ENCODE measurements at regions not wholly inside any gene's neighbourhood (a gene's known extent, or its start where the extent isn't known, plus 50 kb on each side); places are given as distances from the start of the nearest gene placed in this dataset.
"Not testable (repeated sequence)": the region's sequence is repeated elsewhere in the genome, so short reads cannot be mapped to it uniquely, and the experiment has no call there.

GRCh38 chr4:107468156-107468555 lies 251.9 kb downstream of the PAPSS1 start:
- Histone ChIP-seq H3K36me3 (ENCODE audit: insufficient read depth, low read depth, low read length) (no peaks in the 10 kb centered on the region), H3K9me3 (ENCODE audit: insufficient read depth, low read depth, low read length) (no peaks in the 10 kb centered on the region), H3K4me1 (ENCODE audit: insufficient read depth, low read length) (no peaks in the 10 kb centered on the region), H3K27me3 (ENCODE audit: insufficient read depth, low read length) (no peaks in the 10 kb centered on the region), H3K4me3 (ENCODE audit: low read length) (no peak overlapping the region), H3K27ac (ENCODE audit: low read length) (no peak overlapping the region), H3K9ac (ENCODE audit: low read depth, low read length) (no peak overlapping the region)

- H3K27me3 ChIP-seq (ENCODE audit: insufficient read depth, low read length): no peaks in the 10 kb centered on the region
- H3K27ac ChIP-seq (ENCODE audit: low read length): no peak overlapping the region
- no peak overlapping the region for H3K9ac ChIP-seq (ENCODE audit: low read depth, low read length)
- no peaks in the 10 kb centered on the region for H3K9me3 ChIP-seq (ENCODE audit: insufficient read depth, low read depth, low read length)
- H3K36me3 ChIP-seq (ENCODE audit: insufficient read depth, low read depth, low read length): no peaks in the 10 kb centered on the region
- no peak overlapping the region for H3K4me3 ChIP-seq (ENCODE audit: low read length)
- H3K4me1 ChIP-seq (ENCODE audit: insufficient read depth, low read length): no peaks in the 10 kb centered on the region
Observed at GRCh38 chr4:107467461-107467860, 252.6 kb downstream of the PAPSS1 start.

- no peaks in the 10 kb centered on the region for H3K4me1 ChIP-seq (ENCODE audit: insufficient read depth, low read length)
- no peak overlapping the region for H3K4me3 ChIP-seq (ENCODE audit: low read length)
- H3K9me3 ChIP-seq (ENCODE audit: insufficient read depth, low read depth, low read length): peaks cover 5% of the 10 kb centered on the region; the same call in 1 of the 2 replicates
- H3K9ac ChIP-seq (ENCODE audit: low read depth, low read length): no peak overlapping the region
- H3K36me3 ChIP-seq (ENCODE audit: insufficient read depth, low read depth, low read length): no peaks in the 10 kb centered on the region
- H3K27me3 ChIP-seq (ENCODE audit: insufficient read depth, low read length): no peaks in the 10 kb centered on the region
- H3K27ac ChIP-seq (ENCODE audit: low read length): no peak overlapping the region
Observed at GRCh38 chr4:107458194-107458593, 261.8 kb downstream of the PAPSS1 start.

- no peak overlapping the region for H3K27ac ChIP-seq (ENCODE audit: low read length)
- no peaks in the 10 kb centered on the region for H3K4me1 ChIP-seq (ENCODE audit: insufficient read depth, low read length)
- no peak overlapping the region for H3K4me3 ChIP-seq (ENCODE audit: low read length)
- no peaks in the 10 kb centered on the region for H3K36me3 ChIP-seq (ENCODE audit: insufficient read depth, low read depth, low read length)
- no peaks in the 10 kb centered on the region for H3K27me3 ChIP-seq (ENCODE audit: insufficient read depth, low read length)
- H3K9ac ChIP-seq (ENCODE audit: low read depth, low read length): no peak overlapping the region
- no peaks in the 10 kb centered on the region for H3K9me3 ChIP-seq (ENCODE audit: insufficient read depth, low read depth, low read length)
Observed at GRCh38 chr4:107453987-107454386, 266.0 kb downstream of the PAPSS1 start.

- Histone ChIP-seq H3K27ac (ENCODE audit: low read length) (no peak overlapping the region), H3K4me1 (ENCODE audit: insufficient read depth, low read length) (no peaks in the 10 kb centered on the region), H3K9me3 (ENCODE audit: insufficient read depth, low read depth, low read length) (no peaks in the 10 kb centered on the region), H3K4me3 (ENCODE audit: low read length) (no peak overlapping the region), H3K27me3 (ENCODE audit: insufficient read depth, low read length) (no peaks in the 10 kb centered on the region), H3K9ac (ENCODE audit: low read depth, low read length) (no peak overlapping the region), H3K36me3 (ENCODE audit: insufficient read depth, low read depth, low read length) (no peaks in the 10 kb centered on the region)
Observed at GRCh38 chr4:107452717-107453630, 267.1 kb downstream of the PAPSS1 start.

GRCh38 chr4:107449611-107450369 lies 270.2 kb downstream of the PAPSS1 start:
- no peak overlapping the region for H3K9ac ChIP-seq (ENCODE audit: low read depth, low read length)
- no peak overlapping the region for H3K4me3 ChIP-seq (ENCODE audit: low read length)
- no peaks in the 10 kb centered on the region for H3K36me3 ChIP-seq (ENCODE audit: insufficient read depth, low read depth, low read length)
- H3K4me1 ChIP-seq (ENCODE audit: insufficient read depth, low read length): no peaks in the 10 kb centered on the region
- no peaks in the 10 kb centered on the region for H3K9me3 ChIP-seq (ENCODE audit: insufficient read depth, low read depth, low read length)
- H3K27ac ChIP-seq (ENCODE audit: low read length): no peak overlapping the region
- no peaks in the 10 kb centered on the region for H3K27me3 ChIP-seq (ENCODE audit: insufficient read depth, low read length)

GRCh38 chr4:107442538-107443111 lies 277.4 kb downstream of the PAPSS1 start:
- H3K4me1 ChIP-seq (ENCODE audit: insufficient read depth, low read length): no peaks in the 10 kb centered on the region
- no peak overlapping the region for H3K4me3 ChIP-seq (ENCODE audit: low read length)
- H3K9me3 ChIP-seq (ENCODE audit: insufficient read depth, low read depth, low read length): no peaks in the 10 kb centered on the region
- H3K36me3 ChIP-seq (ENCODE audit: insufficient read depth, low read depth, low read length): no peaks in the 10 kb centered on the region
- H3K27ac ChIP-seq (ENCODE audit: low read length): no peak overlapping the region
- no peaks in the 10 kb centered on the region for H3K27me3 ChIP-seq (ENCODE audit: insufficient read depth, low read length)
- H3K9ac ChIP-seq (ENCODE audit: low read depth, low read length): no peak overlapping the region

GRCh38 chr4:107439401-107439800 lies 280.6 kb downstream of the PAPSS1 start:
- Histone ChIP-seq H3K27me3 (ENCODE audit: insufficient read depth, low read length) (no peaks in the 10 kb centered on the region), H3K9ac (ENCODE audit: low read depth, low read length) (no peak overlapping the region), H3K4me3 (ENCODE audit: low read length) (no peak overlapping the region), H3K4me1 (ENCODE audit: insufficient read depth, low read length) (no peaks in the 10 kb centered on the region), H3K36me3 (ENCODE audit: insufficient read depth, low read depth, low read length) (no peaks in the 10 kb centered on the region), H3K9me3 (ENCODE audit: insufficient read depth, low read depth, low read length) (no peaks in the 10 kb centered on the region), H3K27ac (ENCODE audit: low read length) (no peak overlapping the region)

GRCh38 chr4:107436471-107436870 lies 283.6 kb downstream of the PAPSS1 start:
- not testable (repeated sequence) for H3K9ac ChIP-seq (ENCODE audit: low read depth, low read length); H3K27me3 ChIP-seq (ENCODE audit: insufficient read depth, low read length); H3K27ac ChIP-seq (ENCODE audit: low read length); H3K4me3 ChIP-seq (ENCODE audit: low read length); H3K4me1 ChIP-seq (ENCODE audit: insufficient read depth, low read length); H3K36me3 ChIP-seq (ENCODE audit: insufficient read depth, low read depth, low read length); H3K9me3 ChIP-seq (ENCODE audit: insufficient read depth, low read depth, low read length)

- H3K27ac ChIP-seq (ENCODE audit: low read length): no peak overlapping the region
- H3K9me3 ChIP-seq (ENCODE audit: insufficient read depth, low read depth, low read length): no peaks in the 10 kb centered on the region
- no peaks in the 10 kb centered on the region for H3K27me3 ChIP-seq (ENCODE audit: insufficient read depth, low read length)
- H3K36me3 ChIP-seq (ENCODE audit: insufficient read depth, low read depth, low read length): no peaks in the 10 kb centered on the region
- no peak overlapping the region for H3K4me3 ChIP-seq (ENCODE audit: low read length)
- H3K9ac ChIP-seq (ENCODE audit: low read depth, low read length): no peak overlapping the region
- H3K4me1 ChIP-seq (ENCODE audit: insufficient read depth, low read length): no peaks in the 10 kb centered on the region
Observed at GRCh38 chr4:107432451-107432850, 287.6 kb downstream of the PAPSS1 start.

GRCh38 chr4:107423677-107424405 lies 296.2 kb downstream of the PAPSS1 start:
- H3K4me1 ChIP-seq (ENCODE audit: insufficient read depth, low read length): no peaks in the 10 kb centered on the region
- no peak overlapping the region for H3K9ac ChIP-seq (ENCODE audit: low read depth, low read length)
- no peaks in the 10 kb centered on the region; the same call in 1 of the 2 replicates for H3K9me3 ChIP-seq (ENCODE audit: insufficient read depth, low read depth, low read length)
- H3K36me3 ChIP-seq (ENCODE audit: insufficient read depth, low read depth, low read length): no peaks in the 10 kb centered on the region
- H3K27ac ChIP-seq (ENCODE audit: low read length): no peak overlapping the region
- no peak overlapping the region for H3K4me3 ChIP-seq (ENCODE audit: low read length)
- H3K27me3 ChIP-seq (ENCODE audit: insufficient read depth, low read length): no peaks in the 10 kb centered on the region
